ENCODE measurements at regions not wholly inside any gene's neighbourhood (a gene's known extent, or its start where the extent isn't known, plus 50 kb on each side); places are given as distances from the start of the nearest gene placed in this dataset.

DNA sequence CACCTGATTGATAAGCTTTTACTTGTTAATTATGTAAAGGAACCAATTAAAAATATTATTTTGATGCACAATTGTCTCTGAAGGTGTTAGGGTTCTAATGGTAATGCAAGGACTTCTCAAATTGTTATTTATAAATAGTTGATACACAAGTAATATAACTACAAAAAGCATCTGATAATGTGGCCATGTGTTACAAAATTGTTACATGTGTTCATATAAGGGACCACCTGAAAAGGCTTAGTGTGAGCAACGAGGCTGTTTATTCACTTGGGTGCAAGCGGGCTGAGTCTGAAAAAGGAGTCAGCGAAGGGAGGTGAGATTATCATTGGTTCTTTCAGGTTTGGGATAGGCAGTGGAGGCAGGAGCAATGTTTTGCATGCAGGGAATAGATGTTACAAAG, 421.9 kb upstream of the CADM2 start:
- no peak for DNase-seq (ENCODE audit: low spot score)
- no peak overlapping the region for H3K27ac ChIP-seq (ENCODE audit: low read depth in 1 of 2, low read length in 2 of 2)
- H3K4me1 ChIP-seq (ENCODE audit: control insufficient read depth in 4 of 4, insufficient read depth in 4 of 4, low read length in 3 of 4): no peaks in the 10 kb centered on the region
- no peak for TF ChIP-seq NR2F2 (IDR thresholded peaks at IDR 0.05)
- TF ChIP-seq RXRA (IDR thresholded peaks at IDR 0.05): no peak
- TF ChIP-seq, protein P1, sequence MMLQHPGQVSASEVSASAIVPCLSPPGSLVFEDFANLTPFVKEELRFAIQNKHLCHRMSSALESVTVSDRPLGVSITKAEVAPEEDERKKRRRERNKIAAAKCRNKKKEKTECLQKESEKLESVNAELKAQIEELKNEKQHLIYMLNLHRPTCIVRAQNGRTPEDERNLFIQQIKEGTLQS (IDR thresholded peaks at IDR 0.05): no peak
- no peak for TF ChIP-seq SP1 (IDR thresholded peaks at IDR 0.05)
- TF ChIP-seq, protein P2, sequence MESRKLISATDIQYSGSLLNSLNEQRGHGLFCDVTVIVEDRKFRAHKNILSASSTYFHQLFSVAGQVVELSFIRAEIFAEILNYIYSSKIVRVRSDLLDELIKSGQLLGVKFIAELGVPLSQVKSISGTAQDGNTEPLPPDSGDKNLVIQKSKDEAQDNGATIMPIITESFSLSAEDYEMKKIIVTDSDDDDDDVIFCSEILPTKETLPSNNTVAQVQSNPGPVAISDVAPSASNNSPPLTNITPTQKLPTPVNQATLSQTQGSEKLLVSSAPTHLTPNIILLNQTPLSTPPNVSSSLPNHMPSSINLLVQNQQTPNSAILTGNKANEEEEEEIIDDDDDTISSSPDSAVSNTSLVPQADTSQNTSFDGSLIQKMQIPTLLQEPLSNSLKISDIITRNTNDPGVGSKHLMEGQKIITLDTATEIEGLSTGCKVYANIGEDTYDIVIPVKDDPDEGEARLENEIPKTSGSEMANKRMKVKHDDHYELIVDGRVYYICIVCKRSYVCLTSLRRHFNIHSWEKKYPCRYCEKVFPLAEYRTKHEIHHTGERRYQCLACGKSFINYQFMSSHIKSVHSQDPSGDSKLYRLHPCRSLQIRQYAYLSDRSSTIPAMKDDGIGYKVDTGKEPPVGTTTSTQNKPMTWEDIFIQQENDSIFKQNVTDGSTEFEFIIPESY (IDR thresholded peaks at IDR 0.05): no peak
- TF ChIP-seq, protein P3, sequence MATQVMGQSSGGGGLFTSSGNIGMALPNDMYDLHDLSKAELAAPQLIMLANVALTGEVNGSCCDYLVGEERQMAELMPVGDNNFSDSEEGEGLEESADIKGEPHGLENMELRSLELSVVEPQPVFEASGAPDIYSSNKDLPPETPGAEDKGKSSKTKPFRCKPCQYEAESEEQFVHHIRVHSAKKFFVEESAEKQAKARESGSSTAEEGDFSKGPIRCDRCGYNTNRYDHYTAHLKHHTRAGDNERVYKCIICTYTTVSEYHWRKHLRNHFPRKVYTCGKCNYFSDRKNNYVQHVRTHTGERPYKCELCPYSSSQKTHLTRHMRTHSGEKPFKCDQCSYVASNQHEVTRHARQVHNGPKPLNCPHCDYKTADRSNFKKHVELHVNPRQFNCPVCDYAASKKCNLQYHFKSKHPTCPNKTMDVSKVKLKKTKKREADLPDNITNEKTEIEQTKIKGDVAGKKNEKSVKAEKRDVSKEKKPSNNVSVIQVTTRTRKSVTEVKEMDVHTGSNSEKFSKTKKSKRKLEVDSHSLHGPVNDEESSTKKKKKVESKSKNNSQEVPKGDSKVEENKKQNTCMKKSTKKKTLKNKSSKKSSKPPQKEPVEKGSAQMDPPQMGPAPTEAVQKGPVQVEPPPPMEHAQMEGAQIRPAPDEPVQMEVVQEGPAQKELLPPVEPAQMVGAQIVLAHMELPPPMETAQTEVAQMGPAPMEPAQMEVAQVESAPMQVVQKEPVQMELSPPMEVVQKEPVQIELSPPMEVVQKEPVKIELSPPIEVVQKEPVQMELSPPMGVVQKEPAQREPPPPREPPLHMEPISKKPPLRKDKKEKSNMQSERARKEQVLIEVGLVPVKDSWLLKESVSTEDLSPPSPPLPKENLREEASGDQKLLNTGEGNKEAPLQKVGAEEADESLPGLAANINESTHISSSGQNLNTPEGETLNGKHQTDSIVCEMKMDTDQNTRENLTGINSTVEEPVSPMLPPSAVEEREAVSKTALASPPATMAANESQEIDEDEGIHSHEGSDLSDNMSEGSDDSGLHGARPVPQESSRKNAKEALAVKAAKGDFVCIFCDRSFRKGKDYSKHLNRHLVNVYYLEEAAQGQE (IDR thresholded peaks at IDR 0.05): no peak
- no peak for TF ChIP-seq YY1 (IDR thresholded peaks at IDR 0.05)
- no peak for TF ChIP-seq FOXA1 (IDR thresholded peaks at IDR 0.05)
- TF ChIP-seq EGR1 (IDR thresholded peaks at IDR 0.05; ENCODE audit: low read depth in 2 of 2): no peak
- TF ChIP-seq RAD21 (IDR thresholded peaks at IDR 0.05): no peak
- TF ChIP-seq HNF4G (IDR thresholded peaks at IDR 0.05): no peak
- TF ChIP-seq, protein P4, sequence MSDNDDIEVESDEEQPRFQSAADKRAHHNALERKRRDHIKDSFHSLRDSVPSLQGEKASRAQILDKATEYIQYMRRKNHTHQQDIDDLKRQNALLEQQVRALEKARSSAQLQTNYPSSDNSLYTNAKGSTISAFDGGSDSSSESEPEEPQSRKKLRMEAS (IDR thresholded peaks at IDR 0.05): no peak
- no peak for TF ChIP-seq TAF1 (conservative IDR thresholded peaks at IDR 0.05)
- no peak for TF ChIP-seq JUND (IDR thresholded peaks at IDR 0.05)
- no peak for TF ChIP-seq FOXA2 (IDR thresholded peaks at IDR 0.05)
- no peak overlapping the region for H3K4me3 ChIP-seq (ENCODE audit: low read depth in 1 of 3, low read length in 3 of 3)
- H3K9ac ChIP-seq (ENCODE audit: low read depth in 1 of 2, low read length in 2 of 2): no peak overlapping the region
- no peaks in the 10 kb centered on the region for H3K27me3 ChIP-seq (ENCODE audit: control insufficient read depth in 4 of 4, insufficient read depth in 4 of 4, low read length in 3 of 4)
- 79% methylated on average over 3 of the region's 3 CpGs for WGBS
- H3K36me3 ChIP-seq (ENCODE audit: control insufficient read depth in 4 of 4, insufficient read depth in 3 of 4, low read depth in 1 of 4, low read length in 3 of 4): no peaks in the 10 kb centered on the region
- peaks cover 0 to 3% (median 2%) of the 10 kb centered on the region in 4 donors for H3K9me3 ChIP-seq (ENCODE audit: control insufficient read depth in 4 of 4, low read length in 3 of 4)

DNA sequence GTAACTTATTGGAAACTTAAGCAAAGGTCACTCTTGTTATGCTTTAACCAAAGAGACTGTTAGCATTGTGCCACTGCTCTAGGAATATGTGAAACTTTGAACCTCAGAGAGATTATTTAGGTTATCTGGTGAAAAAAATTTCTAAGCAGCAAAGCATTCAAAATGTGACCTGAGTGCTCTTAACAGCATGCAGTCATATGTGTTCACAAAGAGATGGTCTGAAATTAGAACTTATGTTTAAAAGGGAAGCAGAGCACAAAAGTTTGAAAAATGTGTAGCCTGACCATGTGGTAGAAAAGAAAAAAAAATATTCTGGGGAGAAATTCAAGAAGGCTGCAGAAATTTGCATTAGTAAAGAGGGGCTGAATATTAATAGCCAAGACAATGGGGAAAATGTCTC, 420.2 kb upstream of the CADM2 start:
- H3K4me1 ChIP-seq (ENCODE audit: control insufficient read depth in 4 of 4, insufficient read depth in 4 of 4, low read length in 3 of 4): no peaks in the 10 kb centered on the region
- no peak overlapping the region for H3K27ac ChIP-seq (ENCODE audit: low read depth in 1 of 2, low read length in 2 of 2)
- H3K27me3 ChIP-seq (ENCODE audit: control insufficient read depth in 4 of 4, insufficient read depth in 4 of 4, low read length in 3 of 4): no peaks in the 10 kb centered on the region
- peaks cover 0 to 3% (median 2%) of the 10 kb centered on the region in 4 donors for H3K9me3 ChIP-seq (ENCODE audit: control insufficient read depth in 4 of 4, low read length in 3 of 4)
- H3K9ac ChIP-seq (ENCODE audit: low read depth in 1 of 2, low read length in 2 of 2): no peak overlapping the region
- no peak overlapping the region for H3K4me3 ChIP-seq (ENCODE audit: low read depth in 1 of 3, low read length in 3 of 3)
- TF ChIP-seq, protein P3 (IDR thresholded peaks at IDR 0.05): no peak
- H3K36me3 ChIP-seq (ENCODE audit: control insufficient read depth in 4 of 4, insufficient read depth in 3 of 4, low read depth in 1 of 4, low read length in 3 of 4): no peaks in the 10 kb centered on the region
- no peak for DNase-seq (ENCODE audit: low spot score)

Data from liver (tissue), 7 donors.